ENCODE measurements at regions not wholly inside any gene's neighbourhood (a gene's known extent, or its start where the extent isn't known, plus 50 kb on each side); places are given as distances from the start of the nearest gene placed in this dataset.

DNA sequence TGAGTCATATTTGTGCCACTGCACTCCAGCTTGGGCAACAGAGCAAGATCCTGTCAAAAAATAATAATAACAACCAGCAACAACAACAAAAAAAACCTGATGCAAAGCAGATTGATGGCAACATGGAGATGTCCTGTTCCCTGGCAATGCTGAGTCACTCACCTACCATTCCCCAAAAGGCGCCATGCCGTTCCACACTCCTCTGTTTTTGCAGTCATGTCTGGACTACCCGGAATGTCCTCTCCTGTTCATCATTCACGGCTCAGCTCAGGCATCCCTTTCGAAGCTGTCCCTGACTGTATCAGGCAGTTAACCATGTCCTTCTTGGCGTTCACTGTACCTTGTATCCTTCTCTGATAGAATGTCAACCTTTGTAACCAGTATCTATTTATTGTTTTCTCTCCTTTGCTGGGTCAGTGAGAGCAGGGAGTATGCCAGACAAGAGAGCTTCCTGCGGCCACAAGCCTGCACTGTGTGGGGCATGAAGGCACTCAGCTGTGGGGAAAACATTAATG lies 147.7 kb downstream of the ABCC12 start:
- TF ChIP-seq CTCF (IDR thresholded peaks at IDR 0.05), result no peak
- no peak for TF ChIP-seq POLR2A (IDR thresholded peaks at IDR 0.05)
